Endothelial cell of umbilical vein (primary cell): ENCODE measurements at regions not wholly inside any gene's neighbourhood (a gene's known extent, or its start where the extent isn't known, plus 50 kb on each side); places are given as distances from the start of the nearest gene placed in this dataset.

Source experiments
- BruUV-seq: library from RNA; stranded (reverse); fragments of 400-500 nt; replicated peaks from 2 replicates; lab custom pipeline; 2021; lab: Mats Ljungman, UMichigan
- CTCF ChIA-PET: fragments of 300-600, 350-600 bp; sonication (Branson Sonifier 250); formaldehyde crosslinking; loops from one replicate; lab custom pipeline; 2021; ENCODE audit warnings: antibody characterized with exemption, inconsistent platforms; lab: Charles Lee
- POLR2A ChIA-PET: fragments of 300-600, 350-600 bp; sonication (Branson Sonifier 250); formaldehyde crosslinking; loops from one replicate; lab custom pipeline; 2021; ENCODE audit warnings: antibody characterized with exemption, inconsistent platforms; lab: Charles Lee
- DNase-seq: peaks from one replicate; pipeline ENCODE4 v3.0.0-alpha.2; 2011; ENCODE audit warnings: low read depth, low spot score
- FAIRE-seq: peaks from 2 replicates; lab custom pipeline; 2011; peaks lifted over from hg19 to GRCh38; lab: Jason Lieb, UNC
- H2AFZ ChIP-seq: 2 replicates; pipeline ENCODE4 v1.6.0; 2012; ENCODE audit warnings: low read depth, low read length, control low read depth, inconsistent platforms
- H3K27ac ChIP-seq: 2 replicates; pipeline ENCODE4 v1.5.1; 2011; ENCODE audit warnings: low read depth, mild to moderate bottlenecking, control low read depth, low read length, moderate library complexity; ENCODE audit not compliant: insufficient read depth
- H3K27me3 ChIP-seq, 2 experiments: 2 replicates each; pipeline versions ENCODE4 v1.6.0 to v1.6.1; 2011; ENCODE audit warnings: low read length in 2 of 2, mixed read lengths in 1 of 2; ENCODE audit not compliant: control insufficient read depth in 2 of 2, insufficient read depth in 2 of 2
- H3K36me3 ChIP-seq, 2 experiments: 2 replicates in 1 of 2; 3 replicates in 1 of 2; pipeline ENCODE4 v1.5.1; 2011; ENCODE audit warnings: low read length in 2 of 2, mild to moderate bottlenecking in 1 of 2, moderate library complexity in 1 of 2; ENCODE audit not compliant: control insufficient read depth in 2 of 2, insufficient read depth in 2 of 2; ENCODE audit errors: extremely low read depth in 1 of 2
- H3K4me1 ChIP-seq: 3 replicates; pipeline ENCODE4 v1.5.1; 2011; ENCODE audit warnings: mild to moderate bottlenecking, low read length; ENCODE audit not compliant: control insufficient read depth, insufficient read depth; ENCODE audit errors: extremely low read depth
- H3K4me2 ChIP-seq: 2 replicates; pipeline ENCODE4 v1.6.1; 2011; ENCODE audit warnings: low read length, control low read depth, mixed read lengths; ENCODE audit not compliant: insufficient read depth
- H3K4me3 ChIP-seq, 3 experiments: fragments of 200-600 bp in 1 of 3; sonication (generic), shearing (Covaris generic) in 1 of 3; replicated peaks in 1 of 3; 2 replicates each; pipeline ENCODE4 v1.5.1; 2011 to 2016; ENCODE audit warnings: control low read depth in 3 of 3, low read length in 3 of 3, mild to moderate bottlenecking in 2 of 3, inconsistent platforms in 1 of 3, low read depth in 1 of 3, moderate library complexity in 1 of 3; ENCODE audit not compliant: insufficient read depth in 1 of 3
- H3K79me2 ChIP-seq: 2 replicates; pipeline ENCODE4 v1.6.0; 2012; ENCODE audit warnings: low read length, inconsistent platforms; ENCODE audit not compliant: control insufficient read depth, insufficient read depth
- H3K9ac ChIP-seq: replicated peaks from 2 replicates; pipeline ENCODE3; 2011; ENCODE audit warnings: low read length, control low read depth; ENCODE audit not compliant: insufficient read depth; ENCODE audit errors: extremely low read depth
- H3K9me1 ChIP-seq: replicated peaks from 3 replicates; pipeline ENCODE4 v1.6.0; 2011; ENCODE audit warnings: mild to moderate bottlenecking, low read length; ENCODE audit not compliant: control insufficient read depth, insufficient read depth; ENCODE audit errors: extremely low read depth
- H3K9me3 ChIP-seq: replicated peaks from 2 replicates; pipeline ENCODE4 v1.5.1; 2012; ENCODE audit warnings: low read length, inconsistent platforms; ENCODE audit not compliant: control insufficient read depth, insufficient read depth
- H4K20me1 ChIP-seq: replicated peaks from 2 replicates; pipeline ENCODE3; 2011; ENCODE audit warnings: mild to moderate bottlenecking, low read length; ENCODE audit not compliant: control insufficient read depth, insufficient read depth; ENCODE audit errors: extremely low read depth
- CTCF ChIP-seq, 2 donors: IDR thresholded peaks; 1 replicate in 1 of 2; 2 replicates in 1 of 2; pipeline ENCODE4 v1.5.1; 2011; ENCODE audit warnings: low read length in 2 of 2, mild to moderate bottlenecking in 2 of 2, moderate library complexity in 2 of 2, control low read depth in 1 of 2, inconsistent platforms in 1 of 2, low read depth in 1 of 2; ENCODE audit not compliant: insufficient read depth in 1 of 2; ENCODE audit errors: extremely low read depth in 1 of 2
- EZH2 ChIP-seq: IDR thresholded peaks from 2 replicates; pipeline ENCODE4 v1.6.1; 2012; ENCODE audit warnings: borderline replicate concordance, low read depth, mild to moderate bottlenecking, moderate library complexity, low read length, inconsistent platforms; ENCODE audit not compliant: severe bottlenecking
- FOS ChIP-seq: IDR thresholded peaks from 2 replicates; pipeline ENCODE4 v1.6.1; 2011; ENCODE audit warnings: mild to moderate bottlenecking, low read length, moderate library complexity, borderline replicate concordance; ENCODE audit not compliant: insufficient read depth
- GATA2 ChIP-seq: IDR thresholded peaks from 2 replicates; pipeline ENCODE4 v1.7.0; 2011; ENCODE audit warnings: low read depth, mild to moderate bottlenecking, moderate library complexity, mixed read lengths, low read length; ENCODE audit not compliant: insufficient read length, insufficient read depth
- JUN ChIP-seq: IDR thresholded peaks from 2 replicates; pipeline ENCODE4 v1.6.1; 2011; ENCODE audit warnings: borderline replicate concordance, low read depth; ENCODE audit not compliant: insufficient read length, insufficient read depth
- MAX ChIP-seq: IDR thresholded peaks from 2 replicates; pipeline ENCODE4 v1.6.1; 2011; ENCODE audit not compliant: insufficient read depth, insufficient read length
- MYC ChIP-seq: IDR thresholded peaks from one replicate; pipeline ENCODE4 v1.6.1; 2011; ENCODE audit warnings: mild to moderate bottlenecking, low read depth, low read length
- POLR2A ChIP-seq: IDR thresholded peaks from 2 replicates; pipeline ENCODE4 v1.6.1; 2012; ENCODE audit warnings: low read depth, mild to moderate bottlenecking, control low read depth, low read length
- POLR2AphosphoS5 ChIP-seq: IDR thresholded peaks from 2 replicates; pipeline ENCODE4 v1.6.1; 2012; ENCODE audit warnings: low read depth, mild to moderate bottlenecking, control low read depth, low read length, moderate library complexity; ENCODE audit not compliant: insufficient read depth
- dilution Hi-C: fragments of 300-500 bp; cut with MboI; formaldehyde crosslinking; loops from one replicate; pipeline ENCODE4 v1.15.0; 2019; ENCODE audit warnings: low sequenced_read_pairs; ENCODE audit not compliant: extremely low pct_ligation_motif_present
- intact Hi-C: fragments of 100-400 bp; cut with micrococcal nuclease; formaldehyde crosslinking; loops from one replicate; pipeline ENCODE4 v1.10.0; 2022

GRCh38 chr18:60693426-60693825 is 320.9 kb upstream of the MC4R start:
- FAIRE-seq (peak; percentile 81), DNase-seq (peak; percentile 65)
- Histone ChIP-seq H3K9ac (no peak overlapping the region), H3K9me1 (no peaks in the 10 kb centered on the region), H3K79me2 (no peaks in the 10 kb centered on the region), H3K4me2 (peak overlapping the region; percentile 12), H2AFZ (peak overlapping the region; percentile 17), H3K4me3 (no peak overlapping the region), H3K27ac (peak overlapping the region; percentile 44), H3K27me3 (no peaks in the 10 kb centered on the region), H3K4me1 (peaks cover 9% of the 10 kb centered on the region), H3K9me3 (no peaks in the 10 kb centered on the region), H4K20me1 (no peaks in the 10 kb centered on the region), H3K36me3 (no peaks in the 10 kb centered on the region)
- ChIA-PET POLR2A (no interaction called here), CTCF (interaction anchor here (0.9 to 1.5 kb wide), 2 partner anchors 16 to 809 kb away, joined by 3 to 4 read pairs; no protein-coding TSS in a partner anchor)
- BruUV-seq = no TSS peak
- no peak for TF ChIP-seq MAX
- no peak for TF ChIP-seq MYC
- no peak for TF ChIP-seq POLR2A
- no peak for TF ChIP-seq EZH2
- no peak for TF ChIP-seq POLR2AphosphoS5
- peak; percentile 72 for TF ChIP-seq JUN
- TF ChIP-seq CTCF (IDR thresholded peaks at IDR 0.05; ENCODE audit: extremely low read depth in 1 of 2, insufficient read depth in 1 of 2, low read depth in 1 of 2, low read length in 2 of 2) = no peak
- no peak for TF ChIP-seq GATA2
- peak; percentile 66 for TF ChIP-seq FOS
- dilution Hi-C loops (no loop called here), intact Hi-C loops (loop anchor here (1.0 to 5.0 kb wide), 2 partner anchors 61 to 284 kb away; no protein-coding TSS in a partner anchor)
